ENCODE measurements at regions not wholly inside any gene's neighbourhood (a gene's known extent, or its start where the extent isn't known, plus 50 kb on each side); places are given as distances from the start of the nearest gene placed in this dataset.

DNA sequence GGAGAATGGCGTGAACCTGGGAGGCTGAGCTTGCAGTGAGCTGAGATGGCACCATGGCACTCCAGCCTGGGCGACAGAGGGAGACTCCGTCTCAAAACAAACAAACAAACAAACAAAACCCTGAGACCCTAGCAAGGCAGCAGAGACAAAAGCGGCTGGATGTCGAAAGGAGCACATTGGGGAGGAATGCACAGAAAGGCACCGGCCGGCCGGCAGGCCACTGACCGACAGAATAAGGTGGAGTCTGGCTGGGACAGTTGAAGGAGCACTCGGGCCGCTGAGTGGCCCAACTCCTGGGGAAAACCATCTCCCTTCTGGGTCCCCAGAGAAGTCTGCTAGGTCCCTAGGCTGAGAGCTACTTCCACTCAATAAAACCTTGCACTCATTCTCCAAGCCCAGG lies 256.2 kb downstream of the KIF21A start:
- ChIA-PET CTCF (no interaction called here), RAD21 (ENCODE audit: low non-redundant PET in 1 of 2, low total read pairs in 2 of 2, uncharacterized antibody in 2 of 2, unreplicated experiment in 2 of 2) (no interaction called here), POLR2A (no interaction called here)
- Histone ChIP-seq H3K9me3 (ENCODE audit: control insufficient read depth in 1 of 2, insufficient read depth in 1 of 2, low read depth in 1 of 2, low read length in 2 of 2) (no peaks in the 10 kb centered on the region), H3K36me3 (ENCODE audit: control insufficient read depth in 1 of 2, insufficient read depth in 2 of 2, low read length in 2 of 2) (no peaks in the 10 kb centered on the region), H3K79me2 (ENCODE audit: insufficient read depth, low read length) (no peaks in the 10 kb centered on the region), H3K27ac (ENCODE audit: low read depth, low read length) (no peak overlapping the region), H2AFZ (ENCODE audit: low read depth, low read length, poor library complexity, severe bottlenecking) (no peak overlapping the region), H3K4me1 (ENCODE audit: control insufficient read depth in 1 of 2, insufficient read depth in 2 of 2, low read length in 2 of 2) (no peaks in the 10 kb centered on the region), H3K9me2 (ENCODE audit: insufficient read depth) (no peaks in the 10 kb centered on the region), H3K9ac (ENCODE audit: low read length) (no peak overlapping the region), H3K27me3 (ENCODE audit: insufficient read depth, low read length) (no peaks in the 10 kb centered on the region), H3K4me3 (replicated peaks in 1 of 2; ENCODE audit: low read depth in 1 of 2, low read length in 2 of 2) (no peak overlapping the region), H4K20me1 (ENCODE audit: insufficient read depth) (no peaks in the 10 kb centered on the region), H3K4me2 (ENCODE audit: low read length) (no peak overlapping the region)
- intact Hi-C loops (cut with micrococcal nuclease) = no loop called here
- ATAC-seq (no peak), DNase-seq (ENCODE audit: low read depth, low spot score) (no peak)
- BruUV-seq (replicated peaks) = no TSS peak
- TF ChIP-seq CTCF (IDR thresholded peaks at IDR 0.05 in 2 of 3, conservative IDR thresholded peaks at IDR 0.05 in 1 of 3; ENCODE audit: borderline replicate concordance in 1 of 3, insufficient read depth in 1 of 3, low read depth in 2 of 3, low read length in 2 of 3) (no peak), SP1 (IDR thresholded peaks at IDR 0.05; ENCODE audit: low read depth) (no peak), REST (IDR thresholded peaks at IDR 0.05; ENCODE audit: low read depth) (no peak), SIN3A (IDR thresholded peaks at IDR 0.05; ENCODE audit: low read depth) (no peak), SRF (IDR thresholded peaks at IDR 0.05; ENCODE audit: low read depth) (no peak), EZH2 (IDR thresholded peaks at IDR 0.05) (no peak), POLR2A (IDR thresholded peaks at IDR 0.05; ENCODE audit: borderline replicate concordance, extremely low read depth, insufficient read depth, insufficient read length) (no peak), ZBTB33 (IDR thresholded peaks at IDR 0.05; ENCODE audit: extremely low read depth, insufficient replicate concordance, low read length) (no peak), CBX3 (IDR thresholded peaks at IDR 0.05; ENCODE audit: low read depth) (no peak)
